Chondrocyte (in vitro differentiated cells): ENCODE measurements at regions not wholly inside any gene's neighbourhood (a gene's known extent, or its start where the extent isn't known, plus 50 kb on each side); places are given as distances from the start of the nearest gene placed in this dataset.
"Not testable (repeated sequence)": the region's sequence is repeated elsewhere in the genome, so short reads cannot be mapped to it uniquely, and the experiment has no call there.

Experiments
- DNase-seq: peaks from one replicate; pipeline ENCODE4 v3.0.0; 2021; ENCODE audit warnings: mixed read lengths, low spot score
- H3K27ac Mint-ChIP-seq: one replicate; pipeline ENCODE4 v1.8.0; 2021; ENCODE audit warnings: mild to moderate bottlenecking, moderate library complexity, mixed read lengths; ENCODE audit not compliant: unreplicated experiment
- H3K27me3 Mint-ChIP-seq: 2 replicates; pipeline ENCODE4 v1.8.0; 2021; ENCODE audit warnings: low read depth, mixed read lengths
- H3K36me3 Mint-ChIP-seq: 2 replicates; pipeline ENCODE4 v1.8.0; 2021; ENCODE audit warnings: low read depth, mixed read lengths
- H3K4me1 Mint-ChIP-seq: 2 replicates; pipeline ENCODE4 v1.8.0; 2021; ENCODE audit warnings: low read depth, mild to moderate bottlenecking, mixed read lengths
- H3K4me3 Mint-ChIP-seq: one replicate; pipeline ENCODE4 v1.8.0; 2021; ENCODE audit warnings: mild to moderate bottlenecking, moderate library complexity, mixed read lengths; ENCODE audit not compliant: unreplicated experiment
- H3K9me3 Mint-ChIP-seq: 2 replicates; pipeline ENCODE4 v1.8.0; 2021; ENCODE audit warnings: low read depth, mixed read lengths
- TF ChIP-seq, protein P1 (sequence below): fragments of 200-600 bp; sonication (generic); IDR thresholded peaks from 2 replicates; pipeline ENCODE4 v1.5.0; 2021; ENCODE audit warnings: antibody characterized with exemption, mild to moderate bottlenecking, moderate library complexity

GRCh38 chr3:20935791-20936190, 749.8 kb upstream of the SGO1 start:
- Mint-ChIP-seq H3K27me3 (no peaks in the 10 kb centered on the region), H3K36me3 (no peaks in the 10 kb centered on the region), H3K9me3 (no peaks in the 10 kb centered on the region), H3K27ac (no peak overlapping the region), H3K4me3 (no peak overlapping the region), H3K4me1 (no peaks in the 10 kb centered on the region)
- TF ChIP-seq, protein P1, sequence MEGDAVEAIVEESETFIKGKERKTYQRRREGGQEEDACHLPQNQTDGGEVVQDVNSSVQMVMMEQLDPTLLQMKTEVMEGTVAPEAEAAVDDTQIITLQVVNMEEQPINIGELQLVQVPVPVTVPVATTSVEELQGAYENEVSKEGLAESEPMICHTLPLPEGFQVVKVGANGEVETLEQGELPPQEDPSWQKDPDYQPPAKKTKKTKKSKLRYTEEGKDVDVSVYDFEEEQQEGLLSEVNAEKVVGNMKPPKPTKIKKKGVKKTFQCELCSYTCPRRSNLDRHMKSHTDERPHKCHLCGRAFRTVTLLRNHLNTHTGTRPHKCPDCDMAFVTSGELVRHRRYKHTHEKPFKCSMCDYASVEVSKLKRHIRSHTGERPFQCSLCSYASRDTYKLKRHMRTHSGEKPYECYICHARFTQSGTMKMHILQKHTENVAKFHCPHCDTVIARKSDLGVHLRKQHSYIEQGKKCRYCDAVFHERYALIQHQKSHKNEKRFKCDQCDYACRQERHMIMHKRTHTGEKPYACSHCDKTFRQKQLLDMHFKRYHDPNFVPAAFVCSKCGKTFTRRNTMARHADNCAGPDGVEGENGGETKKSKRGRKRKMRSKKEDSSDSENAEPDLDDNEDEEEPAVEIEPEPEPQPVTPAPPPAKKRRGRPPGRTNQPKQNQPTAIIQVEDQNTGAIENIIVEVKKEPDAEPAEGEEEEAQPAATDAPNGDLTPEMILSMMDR = no peak
- DNase-seq = no peak

DNA sequence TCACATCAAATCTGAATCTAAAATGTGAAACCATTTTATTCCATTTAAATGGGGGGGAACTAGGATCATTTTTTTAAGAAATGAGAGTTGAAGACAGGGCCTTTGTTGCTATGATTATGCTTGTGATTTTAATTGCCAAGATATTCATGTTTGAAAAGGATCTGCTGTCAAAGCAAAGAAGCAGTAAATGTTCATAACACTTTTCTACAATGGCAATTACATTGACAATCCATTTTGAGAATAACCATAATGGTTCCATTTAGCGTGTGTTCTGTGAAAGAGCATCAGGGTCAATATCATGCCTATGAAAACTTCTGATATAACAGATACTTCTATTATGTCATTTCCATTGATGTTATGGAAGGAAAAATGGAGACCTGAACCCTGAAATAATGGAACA, 745.8 kb upstream of the SGO1 start:
- no peak overlapping the region for H3K4me3 Mint-ChIP-seq
- no peaks in the 10 kb centered on the region for H3K27me3 Mint-ChIP-seq
- TF ChIP-seq, protein P1 = no peak
- H3K36me3 Mint-ChIP-seq = no peaks in the 10 kb centered on the region
- H3K27ac Mint-ChIP-seq = no peak overlapping the region
- no peaks in the 10 kb centered on the region for H3K9me3 Mint-ChIP-seq
- H3K4me1 Mint-ChIP-seq = no peaks in the 10 kb centered on the region
- DNase-seq = no peak

GRCh38 chr3:20930034-20930433, 744.0 kb upstream of the SGO1 start:
- Mint-ChIP-seq H3K4me3 (no peak overlapping the region), H3K9me3 (no peaks in the 10 kb centered on the region), H3K4me1 (no peaks in the 10 kb centered on the region), H3K27me3 (no peaks in the 10 kb centered on the region), H3K36me3 (no peaks in the 10 kb centered on the region), H3K27ac (no peak overlapping the region)
- TF ChIP-seq, protein P1 = peak; percentile 68
- DNase-seq = no peak

DNA sequence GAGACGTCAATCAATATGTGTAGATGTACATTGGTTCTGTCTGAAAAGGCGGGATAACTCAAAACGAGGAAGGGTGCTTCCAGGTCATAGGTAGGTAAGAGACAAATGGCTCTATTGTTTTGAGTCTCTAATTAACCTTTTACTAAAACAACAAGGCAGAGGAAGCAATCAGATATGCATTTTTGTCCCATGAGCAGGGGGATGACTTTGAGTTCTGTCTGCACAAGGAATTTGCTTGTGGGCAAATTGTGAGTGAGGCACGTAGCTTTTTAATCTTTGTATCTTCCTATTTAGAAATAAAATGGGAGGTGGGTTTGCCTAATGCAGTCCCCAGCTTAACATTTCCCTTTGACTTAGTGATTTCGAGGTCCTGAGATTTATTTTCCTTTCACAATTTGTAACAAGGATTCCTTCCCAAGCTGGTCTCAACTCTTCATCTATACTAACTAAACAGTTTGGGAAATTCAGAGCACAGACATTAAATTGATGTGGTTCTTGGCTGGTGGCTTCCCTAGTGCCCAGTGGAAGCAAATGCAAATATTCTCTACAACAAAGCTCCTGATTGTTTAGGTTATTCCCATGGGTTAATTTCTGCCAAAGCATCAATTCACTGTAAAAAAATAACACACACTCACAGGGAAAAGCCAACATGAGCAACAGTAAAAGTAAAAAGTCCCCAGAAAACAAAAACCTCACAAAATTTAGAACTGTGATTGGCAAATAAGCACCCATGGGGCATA, 738.8 kb upstream of the SGO1 start:
- TF ChIP-seq, protein P1 = no peak
- Mint-ChIP-seq H3K4me3 (no peak overlapping the region), H3K4me1 (no peaks in the 10 kb centered on the region), H3K36me3 (no peaks in the 10 kb centered on the region), H3K27ac (no peak overlapping the region), H3K9me3 (peaks cover 22% of the 10 kb centered on the region), H3K27me3 (no peaks in the 10 kb centered on the region)
- DNase-seq = no peak

GRCh38 chr3:20921112-20921511, 735.1 kb upstream of the SGO1 start:
- not testable (repeated sequence) for DNase-seq, H3K36me3 Mint-ChIP-seq, H3K4me3 Mint-ChIP-seq, H3K4me1 Mint-ChIP-seq, H3K27me3 Mint-ChIP-seq, H3K27ac Mint-ChIP-seq
- H3K9me3 Mint-ChIP-seq = peaks cover 39% of the 10 kb centered on the region
